Cardiac septum (tissue), 1 donor: ENCODE measurements at regions not wholly inside any gene's neighbourhood (a gene's known extent, or its start where the extent isn't known, plus 50 kb on each side); places are given as distances from the start of the nearest gene placed in this dataset.

Experiments
- DNase-seq: peaks from one replicate; pipeline ENCODE4 v3.0.0-alpha.2; 2020; ENCODE audit warnings: low spot score
- intact Hi-C: fragments of 100-400 bp; cut with DNase I; formaldehyde crosslinking; loops from one replicate; pipeline ENCODE4 v1.14.0; 2022
- donor health status: DM: no; HTN: no; CAD: no.

DNA sequence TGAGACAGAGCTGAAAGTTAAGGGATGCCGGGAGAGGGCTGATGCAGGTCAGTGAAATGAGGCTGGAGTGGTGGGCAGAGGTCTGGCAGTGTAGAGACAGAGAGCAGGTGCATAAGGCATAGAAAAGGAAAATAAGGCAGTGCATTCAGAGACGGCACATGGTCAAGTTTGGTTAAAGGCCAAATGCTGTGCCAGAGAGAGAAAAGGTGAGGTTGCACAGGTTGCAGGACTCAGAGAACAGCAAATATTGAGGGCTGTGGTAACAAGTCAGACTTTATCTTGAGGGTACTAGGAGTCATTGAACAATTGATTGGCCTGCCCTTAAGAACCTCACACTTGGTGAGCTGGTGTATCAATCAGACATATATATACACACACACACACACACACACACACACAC is 102.9 kb upstream of the TSHZ2 start:
- no peak for DNase-seq
- intact Hi-C loops = no loop called here

DNA sequence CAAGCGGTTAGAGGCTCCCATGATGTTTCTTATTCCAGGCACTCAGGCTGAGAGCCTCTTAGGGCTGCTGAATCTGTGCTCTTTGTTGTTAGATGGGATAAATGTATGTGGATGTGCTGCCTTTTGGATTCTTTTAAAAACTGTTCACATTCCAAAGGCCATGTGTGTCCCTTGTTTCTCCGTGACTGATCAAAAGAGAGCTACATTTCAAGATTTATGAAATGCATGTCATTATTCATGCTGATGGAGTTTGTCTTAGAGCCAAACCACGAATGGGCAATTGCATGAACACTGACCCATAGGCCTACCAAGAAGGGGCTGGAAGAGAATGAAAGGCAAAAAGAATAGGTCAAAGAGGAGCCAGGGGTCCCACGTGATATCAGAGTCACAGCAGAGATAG is 104.9 kb upstream of the TSHZ2 start:
- intact Hi-C loops = no loop called here
- DNase-seq = no peak

DNA sequence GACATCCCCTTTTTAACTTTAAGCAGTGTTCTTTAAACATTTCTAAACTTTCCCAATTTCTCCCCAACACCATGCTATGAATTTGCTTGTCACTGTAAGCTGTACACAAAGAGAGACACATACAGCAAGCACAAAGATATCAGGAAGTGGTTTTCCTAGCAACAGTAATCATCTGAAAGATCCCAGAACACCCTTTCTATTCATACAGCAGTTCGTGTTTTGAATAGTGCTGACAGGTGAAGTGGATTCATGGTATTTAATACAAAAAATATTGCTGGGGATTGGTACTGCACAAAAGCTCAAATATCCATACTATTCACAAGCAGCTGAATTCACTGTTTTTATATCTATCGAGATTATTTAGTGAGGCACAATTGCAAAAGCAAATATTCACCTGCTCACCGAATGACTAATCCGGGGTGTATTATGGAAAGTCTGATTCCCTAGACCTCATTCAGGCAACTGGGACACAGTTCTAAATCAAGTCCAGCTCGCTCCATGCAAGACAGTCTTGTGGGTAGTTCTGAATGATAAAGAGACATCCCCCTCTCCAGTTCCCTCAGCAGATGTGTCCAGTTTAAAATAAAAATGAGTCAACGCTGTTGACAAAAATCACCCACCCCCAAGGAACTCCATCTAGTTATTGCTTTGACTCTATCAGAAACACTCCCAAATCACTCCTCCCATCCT is 107.1 kb upstream of the TSHZ2 start:
- DNase-seq = no peak
- intact Hi-C loops = no loop called here

DNA sequence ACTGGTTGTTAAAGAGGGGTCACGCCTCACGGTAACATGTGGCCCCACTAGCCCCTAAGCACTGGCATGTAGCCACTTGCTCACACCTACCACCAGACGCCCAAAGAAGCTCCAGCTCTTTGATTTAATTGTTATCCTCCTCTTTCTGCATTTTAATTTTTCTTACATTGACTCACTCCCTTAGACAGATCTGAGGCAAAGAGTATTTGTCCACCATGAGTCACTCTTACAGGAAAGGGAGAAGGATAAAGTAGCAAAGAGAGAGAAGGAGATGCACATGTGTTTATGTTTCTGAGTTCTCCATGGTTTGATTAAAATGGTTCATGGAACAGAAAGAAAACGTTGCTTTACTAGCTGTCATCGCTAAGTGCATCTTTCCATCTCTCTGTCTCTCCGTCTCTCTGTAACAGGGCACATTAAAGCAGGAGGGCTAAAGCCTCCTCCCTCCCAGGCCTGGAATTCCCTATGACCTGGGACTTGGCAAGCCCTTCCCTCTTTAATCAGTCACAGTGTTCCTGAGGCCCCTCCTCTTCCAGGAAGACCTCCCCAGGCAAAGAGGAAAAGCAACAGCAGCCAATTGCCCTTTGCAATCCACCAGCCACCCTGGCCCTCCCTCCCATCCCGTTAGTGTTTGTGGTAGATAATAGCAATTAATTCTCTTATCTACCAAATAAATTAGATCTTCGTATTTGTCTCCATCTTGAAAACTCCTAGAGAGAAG is 112.8 kb upstream of the TSHZ2 start:
- DNase-seq = no peak
- intact Hi-C loops = no loop called here

DNA sequence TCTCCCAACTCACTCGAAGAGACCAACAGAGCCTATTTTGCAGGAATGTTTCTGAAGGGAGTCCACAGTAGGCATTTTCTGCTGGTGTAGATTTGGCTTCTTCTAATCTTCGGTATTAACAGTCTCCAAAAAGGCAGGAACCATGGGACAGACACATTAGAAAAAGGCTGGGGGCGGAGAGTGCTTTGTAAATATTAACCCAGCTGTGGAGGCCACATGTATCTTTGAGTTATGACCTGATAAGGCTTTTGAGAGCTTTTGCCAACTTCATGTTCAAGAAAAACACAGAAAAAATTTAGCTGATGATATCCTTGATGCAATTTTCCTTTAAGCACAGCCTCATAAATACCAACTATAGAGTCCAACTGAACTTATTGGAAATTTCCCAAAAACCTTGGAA is 119.4 kb upstream of the TSHZ2 start:
- DNase-seq = no peak
- intact Hi-C loops = no loop called here

DNA sequence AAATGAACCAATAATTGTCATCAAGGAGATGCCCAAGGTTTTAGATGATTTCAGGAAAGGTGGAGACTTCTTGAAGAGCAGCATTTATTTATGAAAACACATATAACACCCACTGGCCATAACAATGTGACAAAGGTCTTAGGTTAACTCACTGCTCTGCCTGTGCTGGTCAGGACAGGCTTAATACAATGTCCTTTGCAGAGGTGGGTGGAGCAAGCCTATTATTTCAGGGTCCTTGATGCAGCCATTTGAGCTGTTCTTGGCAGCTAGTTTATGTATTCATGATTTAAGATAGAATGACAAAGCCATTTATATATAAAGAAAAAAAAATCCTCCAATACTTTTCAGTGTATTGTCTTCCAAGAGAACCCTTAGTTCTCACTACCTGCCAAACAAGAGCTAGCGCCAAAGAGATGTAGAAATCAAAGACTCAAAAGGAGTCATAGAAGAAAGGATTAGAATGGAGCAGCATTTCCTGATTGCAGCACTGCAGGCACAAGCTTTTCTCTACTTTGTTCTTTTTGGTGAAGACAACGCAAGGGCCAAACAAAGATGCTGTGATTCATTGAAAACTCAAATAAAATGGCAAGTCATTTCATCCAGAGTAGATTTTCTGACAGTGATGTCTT is 124.3 kb upstream of the TSHZ2 start:
- DNase-seq = no peak
- intact Hi-C loops = no loop called here

DNA sequence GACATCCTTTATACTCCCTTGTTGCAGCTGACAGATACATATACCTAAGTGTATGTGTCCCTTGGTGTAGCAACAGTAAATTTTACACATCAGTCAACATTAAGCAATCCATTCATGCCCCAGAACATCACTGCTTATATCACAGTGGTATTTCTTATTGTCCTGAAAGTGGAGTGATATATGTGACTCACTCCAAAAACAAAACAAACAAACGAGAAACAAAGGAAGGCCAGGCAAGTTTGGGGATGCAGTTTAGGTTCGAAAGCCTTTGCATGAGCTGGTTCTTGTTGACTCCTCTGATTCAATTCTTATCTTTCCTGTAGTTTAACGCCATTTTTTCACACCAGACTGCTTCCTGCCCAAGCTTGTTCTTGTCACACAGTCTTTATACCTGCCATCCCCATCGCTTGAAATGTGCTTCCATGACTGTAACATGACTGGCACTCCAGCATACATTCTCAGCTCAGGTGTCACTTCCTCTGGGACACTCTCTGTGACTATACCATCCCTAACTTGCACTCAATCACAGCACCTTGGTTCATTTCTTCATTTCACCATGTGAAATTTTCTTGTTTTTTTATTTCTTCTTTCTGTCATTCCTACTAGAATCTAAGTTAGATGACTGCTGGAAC is 125.0 kb upstream of the TSHZ2 start:
- no peak for DNase-seq
- intact Hi-C loops = no loop called here

DNA sequence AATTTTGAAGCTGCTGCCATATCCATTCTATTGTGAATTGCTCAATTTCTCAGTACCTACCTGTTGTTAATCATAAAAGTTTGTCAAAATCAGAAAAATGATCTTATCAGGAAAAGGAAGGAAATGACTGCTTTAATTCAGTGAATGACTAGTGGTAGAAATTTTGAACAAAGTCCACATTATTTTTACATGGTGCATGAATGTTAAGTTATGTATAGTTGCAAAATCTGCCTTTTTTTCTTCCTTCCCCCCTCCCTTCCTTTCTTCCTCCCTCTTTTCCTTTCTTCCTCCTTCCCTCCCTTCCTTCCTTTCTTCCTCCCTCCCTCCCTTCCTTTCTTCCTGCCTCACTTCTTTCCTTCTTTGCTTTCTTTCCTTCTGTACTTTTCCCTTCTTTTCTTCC is 127.1 kb upstream of the TSHZ2 start:
- intact Hi-C loops = no loop called here
- no peak for DNase-seq

DNA sequence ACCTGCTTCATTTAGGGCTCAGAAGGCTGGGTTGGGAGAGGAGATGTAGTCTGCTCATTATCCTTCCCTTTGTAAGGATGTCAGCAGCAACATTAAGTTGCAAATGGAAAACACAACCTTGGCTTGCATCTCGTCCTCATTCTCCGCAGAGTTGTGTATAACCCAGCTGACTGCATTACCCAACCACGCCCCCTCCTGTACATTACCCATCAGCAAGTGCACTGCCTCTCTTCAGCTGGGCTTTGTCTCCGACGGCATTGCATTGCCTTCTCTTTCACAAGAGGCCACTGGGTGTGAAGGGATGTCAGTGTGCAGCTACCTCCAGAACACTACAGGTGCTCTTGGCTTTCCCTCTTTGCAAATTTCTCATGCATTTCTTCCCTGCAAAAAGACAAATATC is 128.7 kb upstream of the TSHZ2 start:
- intact Hi-C loops = no loop called here
- no peak for DNase-seq

DNA sequence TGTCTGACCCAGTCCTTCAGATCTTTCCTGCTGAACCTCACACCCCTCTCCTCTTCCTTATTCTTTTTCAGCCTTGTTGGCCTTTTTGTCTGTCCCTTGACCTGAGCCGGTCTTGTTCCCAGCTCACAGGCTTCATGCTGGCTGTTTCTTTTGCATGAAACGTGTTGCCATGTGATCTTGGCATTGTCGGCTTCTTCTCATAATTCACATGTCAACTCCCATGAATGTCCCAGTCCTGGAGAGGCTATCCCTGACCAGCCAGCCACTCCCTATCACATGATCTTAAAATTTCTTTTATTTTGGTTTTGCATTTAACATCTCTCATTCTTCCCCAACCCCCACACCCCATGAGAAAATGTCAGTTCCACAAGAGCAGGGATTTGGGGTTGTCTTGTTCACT is 131.2 kb upstream of the TSHZ2 start:
- no peak for DNase-seq
- intact Hi-C loops = no loop called here

DNA sequence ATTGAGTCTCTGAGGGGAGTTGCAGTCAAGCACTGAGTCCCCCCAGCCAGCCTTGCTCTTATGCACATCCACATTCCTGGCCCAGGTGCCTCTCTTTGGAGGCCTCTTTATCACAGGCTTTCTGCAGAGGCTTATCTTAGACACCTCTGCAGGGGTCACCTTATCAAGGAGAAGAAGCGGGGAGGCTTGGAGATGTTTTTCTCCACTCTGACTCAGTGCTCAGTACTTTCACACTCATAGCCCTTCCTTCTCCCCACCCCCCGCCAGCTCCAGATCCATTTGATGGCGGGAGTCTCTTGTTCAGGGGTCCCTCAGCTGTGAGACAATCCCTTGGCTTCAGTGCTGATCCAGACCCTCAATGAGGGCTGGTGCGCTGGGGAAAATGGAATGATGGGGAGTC is 132.1 kb upstream of the TSHZ2 start:
- no peak for DNase-seq
- intact Hi-C loops = no loop called here

DNA sequence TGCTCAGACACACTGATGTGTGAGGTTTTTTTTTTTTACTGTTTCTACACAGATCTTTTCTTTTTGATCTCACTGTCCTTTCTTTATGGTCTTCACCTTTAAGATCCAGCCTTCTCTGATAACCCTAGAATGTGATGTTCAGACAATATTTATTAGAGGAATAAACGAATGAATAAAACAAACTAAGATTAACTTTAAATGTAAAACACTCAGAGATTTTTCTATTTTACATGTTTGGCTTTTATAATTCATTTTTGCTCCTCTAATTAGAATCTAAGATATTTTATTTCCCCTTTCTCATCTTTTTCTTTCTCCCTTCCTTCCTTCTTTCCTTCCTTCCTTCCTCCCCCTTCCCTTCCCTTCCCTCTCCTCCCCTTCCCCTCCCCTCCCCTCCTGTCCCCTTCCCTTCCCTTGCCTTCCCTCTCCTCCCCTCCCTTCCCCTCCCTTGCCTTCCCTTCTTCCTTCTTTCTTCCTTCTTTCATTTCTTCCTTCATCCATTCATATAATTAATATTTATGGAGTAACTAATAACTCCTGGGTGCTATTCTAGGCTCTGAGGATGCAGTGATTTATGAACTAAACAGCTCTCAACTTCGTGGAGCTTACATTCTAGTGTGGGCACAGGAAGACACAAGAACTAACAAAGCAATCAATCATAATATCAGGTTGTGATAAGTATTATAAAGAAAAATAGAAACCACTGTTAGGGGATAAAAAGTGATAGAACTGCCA is 133.5 kb upstream of the TSHZ2 start:
- DNase-seq = no peak
- intact Hi-C loops = no loop called here

DNA sequence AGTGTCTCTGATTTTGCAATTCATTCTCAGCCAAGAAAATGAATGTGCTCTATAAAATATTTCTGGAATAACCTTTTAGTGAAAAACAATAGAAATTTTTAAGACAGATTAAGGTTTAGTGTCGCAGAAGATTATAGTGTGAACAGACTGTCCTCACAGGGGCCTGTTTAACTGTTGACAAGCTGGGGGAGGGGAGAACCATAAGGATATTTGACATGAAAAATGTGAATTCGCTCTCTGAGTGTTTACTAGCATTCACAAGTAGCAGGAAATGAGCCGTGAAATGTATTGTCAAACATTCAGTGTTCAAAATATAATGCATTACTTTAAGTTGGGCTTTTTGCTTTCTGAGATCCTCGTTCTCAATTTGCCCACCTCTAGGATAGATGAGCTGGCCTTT is 134.8 kb upstream of the TSHZ2 start:
- no peak for DNase-seq
- intact Hi-C loops = no loop called here

DNA sequence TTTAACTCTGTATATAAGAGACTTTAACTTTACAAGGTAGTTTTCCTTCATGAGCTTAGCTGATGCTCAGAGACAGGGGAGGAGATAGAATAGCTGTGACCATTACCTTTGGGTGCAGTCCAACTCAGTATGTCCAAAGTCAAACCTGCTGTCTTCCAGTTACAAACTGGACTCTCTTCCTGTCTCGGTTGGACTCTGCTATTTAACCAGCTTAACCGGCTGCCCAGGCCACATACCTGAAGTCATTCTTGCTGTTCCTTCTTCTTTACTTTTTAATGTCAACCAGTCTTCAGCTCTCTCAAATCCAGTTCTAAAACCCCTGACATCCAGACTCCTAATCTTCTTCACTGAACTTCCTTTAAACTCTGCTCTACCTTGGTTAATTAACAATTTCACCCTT is 138.3 kb upstream of the TSHZ2 start:
- no peak for DNase-seq
- intact Hi-C loops = no loop called here

DNA sequence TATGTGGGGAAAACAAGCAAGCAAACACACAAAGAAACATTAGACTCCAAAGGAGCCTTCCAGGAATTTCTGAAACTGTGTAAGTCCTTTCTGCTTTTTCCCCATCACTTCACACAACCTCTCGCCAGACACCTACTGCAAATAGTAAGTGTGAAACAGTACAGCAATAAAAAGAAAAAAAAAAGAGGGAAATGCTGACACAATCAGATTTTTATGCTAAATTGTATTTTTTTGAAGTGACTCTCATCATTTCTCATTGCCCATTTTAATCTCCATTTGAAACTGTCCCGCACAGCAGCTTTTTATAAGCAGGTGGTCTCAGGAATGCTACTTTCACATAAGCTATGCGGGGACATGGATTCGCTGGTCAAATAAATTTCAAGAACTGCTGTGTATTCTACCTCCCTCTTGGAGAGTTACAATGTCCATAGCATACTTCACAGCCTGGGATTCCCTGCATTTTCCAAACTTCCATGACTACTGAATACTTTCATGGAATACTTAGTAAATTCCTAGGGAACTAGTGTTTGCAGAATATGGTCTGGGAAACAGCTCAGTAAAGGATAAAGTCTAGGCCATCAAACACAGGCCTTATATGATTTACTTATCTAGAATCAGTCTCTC is 139.9 kb upstream of the TSHZ2 start:
- intact Hi-C loops = no loop called here
- no peak for DNase-seq

DNA sequence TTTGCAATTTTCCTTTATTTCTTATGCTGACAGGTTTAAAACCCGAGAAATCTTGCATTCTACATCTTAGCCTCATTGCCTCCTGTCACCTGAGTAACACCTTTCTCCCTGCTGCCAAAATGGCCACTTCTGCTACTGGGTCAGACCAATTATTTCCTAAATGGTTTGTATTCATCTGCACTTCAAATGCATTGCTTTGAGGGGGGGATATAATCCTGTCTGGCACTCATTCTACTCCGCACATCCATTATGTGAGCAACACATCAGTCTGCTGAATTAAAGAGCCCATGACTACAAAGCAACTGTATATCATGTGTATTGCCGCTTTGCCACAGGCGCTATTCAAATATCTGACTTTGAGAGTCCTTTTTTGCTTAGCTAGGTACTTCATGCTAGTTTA is 141.6 kb upstream of the TSHZ2 start:
- intact Hi-C loops = no loop called here
- no peak for DNase-seq

DNA sequence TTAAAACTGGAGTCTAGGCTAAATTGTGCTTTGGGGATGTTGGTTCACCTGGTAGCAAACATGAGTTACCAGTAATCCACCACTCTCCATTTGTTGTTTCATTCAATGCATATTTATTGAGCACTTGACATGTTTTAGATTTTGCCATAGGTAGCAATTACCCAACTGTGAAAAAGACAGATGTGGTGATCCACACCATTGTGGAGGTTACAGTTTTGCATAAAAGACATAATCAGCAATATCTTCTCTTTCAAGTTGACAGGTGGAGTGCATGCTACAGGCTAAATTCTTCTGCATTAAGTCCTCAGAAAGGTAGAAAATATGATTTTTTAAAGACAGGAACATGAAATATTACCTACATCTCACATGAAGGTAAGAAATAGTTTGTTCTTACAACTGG is 143.0 kb upstream of the TSHZ2 start:
- intact Hi-C loops = no loop called here
- DNase-seq = no peak

DNA sequence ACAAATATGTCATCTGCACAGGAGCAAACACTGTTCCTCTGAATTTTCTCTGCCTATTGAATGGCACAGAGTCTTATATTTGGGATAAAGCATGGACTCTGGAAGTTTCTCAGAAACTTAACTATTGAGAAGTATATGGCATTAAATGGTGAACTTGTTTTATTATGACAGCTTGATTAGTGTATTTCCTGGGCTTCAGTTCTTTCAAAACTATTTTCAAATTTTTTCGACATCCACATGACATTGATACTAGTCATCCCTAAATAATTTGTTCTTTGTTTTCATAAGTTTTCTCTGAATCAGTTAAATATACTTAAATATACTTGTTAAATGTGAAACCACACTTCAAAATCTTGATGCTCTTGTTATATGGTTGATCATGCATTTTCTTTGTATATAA is 144.0 kb upstream of the TSHZ2 start:
- intact Hi-C loops = no loop called here
- no peak for DNase-seq

DNA sequence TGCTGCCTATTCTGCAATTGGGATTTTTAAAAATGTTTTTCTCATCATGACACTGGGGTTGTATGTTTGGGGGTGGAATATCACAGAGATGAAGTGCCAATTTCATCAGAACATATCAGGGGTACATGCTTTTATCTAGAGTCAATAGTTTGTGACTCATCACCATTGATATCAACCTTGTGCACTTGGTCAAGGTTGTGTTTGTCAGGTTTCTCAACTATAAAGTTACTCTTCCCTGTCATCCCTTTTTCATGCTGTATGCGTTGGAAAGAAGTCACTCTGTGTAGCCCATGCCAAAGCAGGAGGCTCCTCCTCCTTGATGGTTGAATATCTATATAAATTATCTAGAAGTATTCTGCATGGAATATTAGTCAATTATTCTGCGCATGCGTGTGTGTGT is 145.4 kb upstream of the TSHZ2 start:
- DNase-seq = no peak
- intact Hi-C loops = no loop called here

DNA sequence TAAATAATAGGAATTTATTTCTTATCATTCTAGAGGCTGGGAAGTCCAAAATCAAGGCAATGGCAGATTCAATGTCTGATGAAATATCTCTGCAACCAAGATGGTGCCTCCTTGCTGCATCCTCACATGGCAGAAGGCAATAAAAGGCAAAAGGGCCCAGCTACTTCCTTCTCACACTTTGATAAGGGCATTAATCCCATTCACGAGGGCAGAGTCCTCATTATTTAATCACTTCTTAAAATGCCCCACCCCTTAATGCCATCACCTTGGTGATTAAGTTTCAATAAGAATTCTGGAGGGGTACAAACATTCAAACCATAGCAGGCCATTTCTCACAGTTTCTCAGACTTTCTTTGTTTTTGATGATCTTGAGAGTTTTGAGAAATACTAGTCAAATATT is 145.8 kb upstream of the TSHZ2 start:
- intact Hi-C loops = no loop called here
- DNase-seq = no peak
